ENCODE measurements at regions not wholly inside any gene's neighbourhood (a gene's known extent, or its start where the extent isn't known, plus 50 kb on each side); places are given as distances from the start of the nearest gene placed in this dataset.
"Not testable (repeated sequence)": the region's sequence is repeated elsewhere in the genome, so short reads cannot be mapped to it uniquely, and the experiment has no call there.

GRCh38 chr5:6273090-6273735, 105.1 kb downstream of the MED10 start:
- no peak for DNase-seq

- DNase-seq: no peak
Observed at GRCh38 chr5:6269925-6270324, 108.4 kb downstream of the MED10 start.

GRCh38 chr5:6266671-6267197, 111.6 kb downstream of the MED10 start:
- no peak for DNase-seq

GRCh38 chr5:6264394-6264793, 114.0 kb downstream of the MED10 start:
- DNase-seq: no peak

GRCh38 chr5:6262651-6263363, 115.5 kb downstream of the MED10 start:
- no peak for DNase-seq

GRCh38 chr5:6261668-6262067, 116.7 kb downstream of the MED10 start:
- DNase-seq: no peak

GRCh38 chr5:6261256-6261655, 117.1 kb downstream of the MED10 start:
- no peak for DNase-seq

- no peak for DNase-seq
Observed at GRCh38 chr5:6260846-6261245, 117.5 kb downstream of the MED10 start.

GRCh38 chr5:6256901-6257300, 121.4 kb downstream of the MED10 start:
- DNase-seq: no peak

GRCh38 chr5:6255956-6256355, 122.4 kb downstream of the MED10 start:
- no peak for DNase-seq

- DNase-seq: no peak
Observed at GRCh38 chr5:6253846-6254245, 124.5 kb downstream of the MED10 start.

- DNase-seq: no peak
Observed at GRCh38 chr5:6253281-6253680, 125.1 kb downstream of the MED10 start.

GRCh38 chr5:6252581-6252980, 125.8 kb downstream of the MED10 start:
- DNase-seq: no peak

- no peak for DNase-seq
Observed at GRCh38 chr5:6251565-6252102, 126.7 kb downstream of the MED10 start.

GRCh38 chr5:6250121-6250520, 128.2 kb downstream of the MED10 start:
- DNase-seq: no peak

GRCh38 chr5:6248132-6248531, 130.2 kb downstream of the MED10 start:
- DNase-seq: no peak

GRCh38 chr5:6246820-6247437, 131.4 kb downstream of the MED10 start:
- DNase-seq: no peak

GRCh38 chr5:6244339-6244714, 134.0 kb downstream of the MED10 start:
- DNase-seq: no peak

GRCh38 chr5:6243706-6244338, 134.5 kb downstream of the MED10 start:
- no peak for DNase-seq

- DNase-seq: not testable (repeated sequence)
Observed at GRCh38 chr5:6241056-6241455, 137.3 kb downstream of the MED10 start.

GRCh38 chr5:6236858-6237481, 141.4 kb downstream of the MED10 start:
- no peak for DNase-seq

GRCh38 chr5:6236170-6236793, 142.1 kb downstream of the MED10 start:
- DNase-seq: no peak
